Lung (tissue), 11 donors: ENCODE measurements at regions not wholly inside any gene's neighbourhood (a gene's known extent, or its start where the extent isn't known, plus 50 kb on each side); places are given as distances from the start of the nearest gene placed in this dataset.

Experiments used
- ATAC-seq: fragments of 200-7000 bp; cut with Tn5 transposase; one replicate; pipeline ENCODE4 v1.9.1; 2020; ENCODE audit warnings: moderate number of reproducible peaks; ENCODE audit not compliant: insufficient read depth, low FRiP score
- DNase-seq, 3 donors: peaks; one replicate each; pipeline ENCODE4 v3.0.0-alpha.2; 2013 to 2017
- H3K27ac ChIP-seq, 2 donors: one replicate each; pipeline ENCODE4 v1.5.1; 2013; ENCODE audit warnings: mild to moderate bottlenecking in 2 of 2, moderate library complexity in 2 of 2, control low read depth in 1 of 2, inconsistent platforms in 1 of 2, low read depth in 1 of 2, low read length in 1 of 2
- H3K27me3 ChIP-seq, 3 donors: one replicate each; pipeline ENCODE4 v1.5.1; 2013; ENCODE audit warnings: low read length in 2 of 3; ENCODE audit not compliant: control insufficient read depth in 3 of 3, insufficient read depth in 3 of 3
- H3K36me3 ChIP-seq, 4 donors: one replicate each; pipeline ENCODE4 v1.5.1; 2013; ENCODE audit warnings: low read length in 4 of 4, mild to moderate bottlenecking in 1 of 4, moderate library complexity in 1 of 4; ENCODE audit not compliant: control insufficient read depth in 4 of 4, insufficient read depth in 4 of 4
- H3K4me1 ChIP-seq, 5 donors: one replicate each; pipeline ENCODE4 v1.5.1; 2013; ENCODE audit warnings: low read length in 5 of 5, mild to moderate bottlenecking in 2 of 5, moderate library complexity in 1 of 5; ENCODE audit not compliant: control insufficient read depth in 5 of 5, insufficient read depth in 5 of 5
- H3K4me3 ChIP-seq: one replicate; pipeline ENCODE4 v1.5.1; 2013; ENCODE audit warnings: mild to moderate bottlenecking, control low read depth, moderate library complexity
- H3K9ac ChIP-seq, 2 donors: one replicate each; pipeline ENCODE4 v1.5.1; 2013; ENCODE audit warnings: low read length in 2 of 2, control low read depth in 1 of 2; ENCODE audit not compliant: insufficient read depth in 1 of 2
- H3K9me3 ChIP-seq, 4 donors: one replicate each; pipeline ENCODE4 v1.5.1; 2013; ENCODE audit warnings: low read length in 3 of 4, mild to moderate bottlenecking in 1 of 4, moderate library complexity in 1 of 4; ENCODE audit not compliant: control insufficient read depth in 4 of 4, insufficient read depth in 3 of 4
- CTCF ChIP-seq: IDR thresholded peaks from 2 replicates; pipeline ENCODE4 v1.5.1; 2012; ENCODE audit warnings: mild to moderate bottlenecking; ENCODE audit errors: control extremely low read depth, extremely low read depth
- WGBS, 2 donors: extraction: QIAGEN DNeasy Blood & Tissue Kit; methylation state at CpG; one replicate each; pipeline ENCODE4 v1.1.7; 2013; 5-methylcytosine and 5-hydroxymethylcytosine counted together
- donor health status: control.
- donor health status: control.
- donor health status: Bipolar disorder and iron deficiency.
- donor health status: healthy.
- donor health status: DM: yes; HTN: yes; CAD: no.

- peaks cover 2 to 34% (median 5%) of the 10 kb centered on the region in 3 donors for H3K27me3 ChIP-seq
- no peaks in the 10 kb centered on the region for H3K9me3 ChIP-seq
- no peak overlapping the region for H3K9ac ChIP-seq
- WGBS, 2 donors = 57 to 89% methylated on average over 2 of the region's 2 CpGs
- H3K27ac ChIP-seq = no peak overlapping the region
- H3K4me1 ChIP-seq = no peaks in the 10 kb centered on the region
- H3K36me3 ChIP-seq = no peaks in the 10 kb centered on the region
- ATAC-seq (no peak), DNase-seq (no peak)
- no peak for TF ChIP-seq CTCF
- no peak overlapping the region for H3K4me3 ChIP-seq
Measured at GRCh38 chrX:109793191-109793590, 60.1 kb upstream of the ACSL4 start.

DNA sequence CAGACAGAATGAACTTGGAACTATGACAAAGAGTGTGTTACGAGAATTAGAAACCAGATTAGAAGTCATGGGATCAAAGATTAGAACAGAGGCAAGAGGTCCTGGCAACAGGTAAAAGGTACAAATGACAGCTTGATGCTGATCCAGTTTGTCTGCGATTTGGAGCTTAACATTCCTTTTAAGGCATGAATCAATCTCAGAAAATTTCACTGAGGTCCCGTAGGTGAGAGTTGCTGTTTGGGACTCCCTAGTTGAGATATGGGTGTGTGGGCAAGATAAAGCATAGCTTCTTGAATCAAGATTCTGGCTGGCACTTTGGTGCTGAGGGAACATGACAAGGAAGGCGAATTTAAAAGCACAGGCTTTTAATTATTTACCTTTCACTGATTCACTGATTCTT lies 62.6 kb upstream of the ACSL4 start:
- H3K4me1 ChIP-seq = no peaks in the 10 kb centered on the region
- no peak overlapping the region for H3K4me3 ChIP-seq
- no peak for TF ChIP-seq CTCF
- 87 to 98% methylated on average over 4 of the region's 4 CpGs for WGBS, 2 donors
- no peaks in the 10 kb centered on the region for H3K9me3 ChIP-seq
- no peaks in the 10 kb centered on the region for H3K36me3 ChIP-seq
- no peak overlapping the region for H3K9ac ChIP-seq
- peaks cover 2 to 30% (median 5%) of the 10 kb centered on the region in 3 donors for H3K27me3 ChIP-seq
- H3K27ac ChIP-seq = no peak overlapping the region
- no peak for ATAC-seq
- no peak for DNase-seq

- Histone ChIP-seq H3K9me3 (no peaks in the 10 kb centered on the region), H3K27ac (no peak overlapping the region), H3K9ac (no peak overlapping the region), H3K36me3 (no peaks in the 10 kb centered on the region), H3K4me3 (no peak overlapping the region), H3K4me1 (no peaks in the 10 kb centered on the region), H3K27me3 (peaks cover 4 to 26% (median 5%) of the 10 kb centered on the region in 3 donors)
- ATAC-seq = no peak
- DNase-seq = no peak
- 51 to 71% methylated on average over 1 of the region's 1 CpG for WGBS, 2 donors
- no peak for TF ChIP-seq CTCF
Measured at GRCh38 chrX:109797311-109797975, 64.4 kb upstream of the ACSL4 start.

DNA sequence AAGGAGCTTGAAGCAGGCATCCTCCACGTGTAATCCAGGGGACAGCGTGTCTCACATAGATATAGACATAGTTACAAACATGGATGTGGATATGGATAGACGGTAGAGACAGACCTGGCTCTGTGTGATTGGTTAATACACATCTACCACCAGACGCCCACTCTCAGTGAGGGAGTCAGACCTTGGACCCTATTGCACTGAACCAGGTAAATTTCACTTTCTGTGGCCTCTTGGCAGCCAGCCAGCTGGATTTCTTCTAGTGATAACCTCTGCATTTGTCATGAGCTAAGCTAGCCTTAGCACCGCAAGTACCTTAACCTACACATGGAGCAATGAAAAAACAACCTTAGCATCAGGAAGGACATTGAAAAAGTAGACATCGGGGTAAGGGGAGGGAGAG lies 79.2 kb upstream of the ACSL4 start:
- 81 to 100% methylated on average over 6 of the region's 6 CpGs for WGBS, 2 donors

More for the DNA sequence above, 79.2 kb upstream of the ACSL4 start:
- TF ChIP-seq CTCF = no peak
- no peaks in the 10 kb centered on the region for H3K4me1 ChIP-seq
- peaks cover 3 to 16% (median 11%) of the 10 kb centered on the region in 3 donors for H3K27me3 ChIP-seq
- H3K27ac ChIP-seq = no peak overlapping the region
- no peaks in the 10 kb centered on the region for H3K36me3 ChIP-seq
- ATAC-seq = no peak
- H3K4me3 ChIP-seq = no peak overlapping the region
- no peak overlapping the region for H3K9ac ChIP-seq
- DNase-seq = no peak
- no peaks in the 10 kb centered on the region for H3K9me3 ChIP-seq
